SK-N-SH treated with all-trans-retinoic acid at 6 μM for 48 hours (cell line): ENCODE measurements at regions not wholly inside any gene's neighbourhood (a gene's known extent, or its start where the extent isn't known, plus 50 kb on each side); places are given as distances from the start of the nearest gene placed in this dataset.

ENCODE experiments used
- GLIS3 ChIP-seq: fragments of 250-450 bp; sonication (Bioruptor Pico); IDR thresholded peaks from 2 replicates; pipeline ENCODE4 v1.5.0; 2020; ENCODE audit warnings: mild to moderate bottlenecking, moderate library complexity
- ISL1 ChIP-seq: fragments of 250-450 bp; sonication (Bioruptor Pico); IDR thresholded peaks from 2 replicates; pipeline ENCODE4 v2.1.2; 2022; ENCODE audit warnings: mild to moderate bottlenecking, moderate library complexity
- ZC3H10 ChIP-seq: fragments of 250-450 bp; sonication (Bioruptor Pico); IDR thresholded peaks from 2 replicates; pipeline ENCODE4 v1.5.1; 2021; ENCODE audit warnings: mild to moderate bottlenecking, moderate library complexity
- ZFP3 ChIP-seq: fragments of 250-450 bp; sonication (Bioruptor Pico); IDR thresholded peaks from 2 replicates; pipeline ENCODE4 v1.5.0; 2020; ENCODE audit warnings: mild to moderate bottlenecking, moderate library complexity
- ZFP30 ChIP-seq: fragments of 450-650 bp; formaldehyde crosslinking; IDR thresholded peaks from 2 replicates; pipeline ENCODE4 v1.5.0; 2022; ENCODE audit warnings: mild to moderate bottlenecking, moderate library complexity
- ZNF8 ChIP-seq: fragments of 450-650 bp; formaldehyde crosslinking; IDR thresholded peaks from 2 replicates; pipeline ENCODE4 v1.5.0; 2020; ENCODE audit warnings: mild to moderate bottlenecking, moderate library complexity
- TF ChIP-seq, protein P1 (sequence below): fragments of 250-450 bp; sonication (Bioruptor Pico); IDR thresholded peaks from 2 replicates; pipeline ENCODE4 v1.8.0; 2020; ENCODE audit warnings: mild to moderate bottlenecking, moderate library complexity, borderline replicate concordance

DNA sequence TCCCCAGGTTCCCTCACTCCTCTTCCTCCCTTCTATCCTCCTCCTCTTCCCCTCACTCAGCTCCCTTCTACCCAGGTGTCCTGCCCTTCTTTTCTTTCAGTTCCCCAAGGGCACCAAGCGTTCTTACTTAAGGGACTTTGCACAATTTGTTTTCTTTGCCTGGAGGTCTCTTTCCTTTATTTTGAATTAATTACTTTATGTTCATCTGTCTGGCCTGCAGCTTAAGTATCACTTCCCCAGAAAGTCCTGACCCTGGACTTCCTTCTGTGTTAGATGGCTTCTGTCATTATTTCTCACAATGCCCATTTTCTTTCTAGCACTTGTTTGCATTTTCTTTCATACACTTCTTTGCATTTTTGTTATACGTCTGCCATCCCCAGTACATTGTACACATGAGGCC, 350.6 kb downstream of the SH3GL2 start:
- TF ChIP-seq ZFP3 (CRISPR knock-in tag) (no peak), ZC3H10 (CRISPR knock-in tag) (no peak), GLIS3 (no peak), ZNF8 (CRISPR knock-in tag) (no peak), ZFP30 (CRISPR knock-in tag) (no peak), ISL1 (CRISPR knock-in tag) (no peak)
- TF ChIP-seq, protein P1, sequence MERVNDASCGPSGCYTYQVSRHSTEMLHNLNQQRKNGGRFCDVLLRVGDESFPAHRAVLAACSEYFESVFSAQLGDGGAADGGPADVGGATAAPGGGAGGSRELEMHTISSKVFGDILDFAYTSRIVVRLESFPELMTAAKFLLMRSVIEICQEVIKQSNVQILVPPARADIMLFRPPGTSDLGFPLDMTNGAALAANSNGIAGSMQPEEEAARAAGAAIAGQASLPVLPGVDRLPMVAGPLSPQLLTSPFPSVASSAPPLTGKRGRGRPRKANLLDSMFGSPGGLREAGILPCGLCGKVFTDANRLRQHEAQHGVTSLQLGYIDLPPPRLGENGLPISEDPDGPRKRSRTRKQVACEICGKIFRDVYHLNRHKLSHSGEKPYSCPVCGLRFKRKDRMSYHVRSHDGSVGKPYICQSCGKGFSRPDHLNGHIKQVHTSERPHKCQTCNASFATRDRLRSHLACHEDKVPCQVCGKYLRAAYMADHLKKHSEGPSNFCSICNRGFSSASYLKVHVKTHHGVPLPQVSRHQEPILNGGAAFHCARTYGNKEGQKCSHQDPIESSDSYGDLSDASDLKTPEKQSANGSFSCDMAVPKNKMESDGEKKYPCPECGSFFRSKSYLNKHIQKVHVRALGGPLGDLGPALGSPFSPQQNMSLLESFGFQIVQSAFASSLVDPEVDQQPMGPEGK (CRISPR knock-in tag), result no peak
